HCT116 (cell line): ENCODE measurements at regions not wholly inside any gene's neighbourhood (a gene's known extent, or its start where the extent isn't known, plus 50 kb on each side); places are given as distances from the start of the nearest gene placed in this dataset.

Experiments used
- ATAC-seq: fragments of 200-7000 bp; cut with Tn5 transposase; 2 replicates; pipeline ENCODE4 v1.9.1; 2020; ENCODE audit warnings: mild to moderate bottlenecking, moderate library complexity
- BruUV-seq: library from RNA; stranded (reverse); fragments of 400-500 nt; replicated peaks from 2 replicates; lab custom pipeline; 2021; lab: Mats Ljungman, UMichigan
- CTCF ChIA-PET: fragments of 300-600 bp; sonication (Branson Sonifier 250); formaldehyde crosslinking; loops from one replicate; lab custom pipeline; 2021; ENCODE audit warnings: antibody characterized with exemption; lab: Charles Lee
- POLR2A ChIA-PET: fragments of 300-600, 350-600 bp; sonication (Branson Sonifier 250); formaldehyde crosslinking; loops from one replicate; lab custom pipeline; 2021; ENCODE audit warnings: antibody characterized with exemption; lab: Charles Lee
- RAD21 ChIA-PET, 2 experiments: fragments of 300-600 bp; sonication (Branson Sonifier 250); formaldehyde crosslinking; loops; one replicate each; lab custom pipeline; 2023; ENCODE audit warnings: low total read pairs in 2 of 2; ENCODE audit not compliant: uncharacterized antibody in 2 of 2, unreplicated experiment in 2 of 2, low non-redundant PET in 1 of 2; lab: Charles Lee
- DNase-seq: peaks from one replicate; pipeline ENCODE4 v3.0.0-alpha.2; 2010; ENCODE audit warnings: low read depth, low spot score
- H2AFZ ChIP-seq: fragments of 200-600 bp; shearing (Covaris generic), sonication (generic); 2 replicates; pipeline ENCODE4 v1.6.1; 2017; ENCODE audit warnings: low read depth, mixed run types, mixed read lengths, antibody characterized with exemption, low read length; ENCODE audit not compliant: poor library complexity, severe bottlenecking
- H3K27ac ChIP-seq: 2 replicates; pipeline ENCODE4 v1.5.1; 2012; ENCODE audit warnings: low read depth, low read length
- H3K27me3 ChIP-seq: fragments of 200-600 bp; sonication (generic); 2 replicates; pipeline ENCODE4 v1.6.1; 2016; ENCODE audit warnings: mixed run types, low read length, mixed read lengths; ENCODE audit not compliant: insufficient read depth
- H3K36me3 ChIP-seq, 2 experiments: fragments of 200-500 bp in 1 of 2; fragments of 200-600 bp in 1 of 2; sonication (Bioruptor generic) in 1 of 2; sonication (generic) in 1 of 2; 2 replicates each; pipeline versions ENCODE4 v1.5.1 to v1.6.1; 2014 to 2016; ENCODE audit warnings: low read length in 2 of 2, inconsistent platforms in 1 of 2, mixed read lengths in 1 of 2, mixed run types in 1 of 2; ENCODE audit not compliant: insufficient read depth in 2 of 2, control insufficient read depth in 1 of 2
- H3K4me1 ChIP-seq, 2 experiments: fragments of 200-600 bp in 1 of 2; sonication (generic) in 1 of 2; 2 replicates each; pipeline versions ENCODE4 v1.5.1 to v1.6.1; 2012 to 2017; ENCODE audit warnings: low read length in 2 of 2, inconsistent platforms in 1 of 2, mild to moderate bottlenecking in 1 of 2, mixed read lengths in 1 of 2, mixed run types in 1 of 2, moderate library complexity in 1 of 2; ENCODE audit not compliant: insufficient read depth in 2 of 2, control insufficient read depth in 1 of 2
- H3K4me2 ChIP-seq: fragments of 200-600 bp; sonication (generic); 2 replicates; pipeline ENCODE4 v1.6.1; 2017; ENCODE audit warnings: mixed run types, low read length, mixed read lengths
- H3K4me3 ChIP-seq, 2 experiments: fragments of 200-600 bp in 1 of 2; sonication (generic) in 1 of 2; replicated peaks in 1 of 2; 2 replicates each; pipeline ENCODE4 v1.5.1; 2011 to 2016; ENCODE audit warnings: low read length in 2 of 2, control low read depth in 1 of 2, low read depth in 1 of 2, mild to moderate bottlenecking in 1 of 2, mixed read lengths in 1 of 2, mixed run types in 1 of 2
- H3K79me2 ChIP-seq: fragments of 200-600 bp; sonication (generic); 2 replicates; pipeline ENCODE4 v1.6.1; 2017; ENCODE audit warnings: mild to moderate bottlenecking, mixed run types, low read length, moderate library complexity, mixed read lengths; ENCODE audit not compliant: insufficient read depth
- H3K9ac ChIP-seq: fragments of 200-600 bp; sonication (generic); 2 replicates; pipeline ENCODE4 v1.6.1; 2016; ENCODE audit warnings: low read length, mixed read lengths
- H3K9me2 ChIP-seq: fragments of 200-600 bp; sonication (generic), shearing (Covaris generic); 2 replicates; pipeline ENCODE4 v1.6.1; 2017; ENCODE audit warnings: mixed run types, mild to moderate bottlenecking, moderate library complexity; ENCODE audit not compliant: insufficient read depth
- H3K9me3 ChIP-seq, 2 experiments: fragments of 200-500 bp in 1 of 2; fragments of 200-600 bp in 1 of 2; sonication (Bioruptor generic) in 1 of 2; sonication (generic) in 1 of 2; 2 replicates each; pipeline ENCODE4 v1.6.1; 2014 to 2017; ENCODE audit warnings: low read length in 2 of 2, mixed read lengths in 2 of 2, inconsistent platforms in 1 of 2, low read depth in 1 of 2, mild to moderate bottlenecking in 1 of 2, mixed run types in 1 of 2, moderate library complexity in 1 of 2; ENCODE audit not compliant: control insufficient read depth in 1 of 2, insufficient read depth in 1 of 2
- H4K20me1 ChIP-seq: fragments of 200-600 bp; sonication (generic), shearing (Covaris generic); 2 replicates; pipeline ENCODE4 v1.6.1; 2017; ENCODE audit warnings: mixed run types, mild to moderate bottlenecking, moderate library complexity; ENCODE audit not compliant: insufficient read depth
- CTCF ChIP-seq, 3 experiments: fragments of 200-600 bp in 1 of 3; sonication (generic) in 1 of 3; IDR thresholded peaks in 2 of 3; conservative IDR thresholded peaks in 1 of 3; 2 replicates each; pipeline ENCODE4 v1.5.1; 2012 to 2017; ENCODE audit warnings: low read depth in 2 of 3, low read length in 2 of 3, antibody characterized with exemption in 1 of 3, borderline replicate concordance in 1 of 3, control low read depth in 1 of 3, mild to moderate bottlenecking in 1 of 3, mixed read lengths in 1 of 3, mixed run types in 1 of 3, moderate library complexity in 1 of 3; ENCODE audit not compliant: insufficient read depth in 1 of 3
- EZH2 ChIP-seq: fragments of 200-600 bp; sonication (generic); IDR thresholded peaks from 2 replicates; pipeline ENCODE4 v1.6.1; 2017; ENCODE audit warnings: antibody characterized with exemption, mixed run types
- EZH2phosphoT487 ChIP-seq: fragments of 200-600 bp; IDR thresholded peaks from 2 replicates; pipeline ENCODE4 v1.6.1; 2018; ENCODE audit warnings: antibody characterized with exemption, borderline replicate concordance
- JUND ChIP-seq: IDR thresholded peaks from 2 replicates; pipeline ENCODE4 v1.6.1; 2012
- MAX ChIP-seq: IDR thresholded peaks from 2 replicates; pipeline ENCODE4 v1.6.1; 2012
- SIN3A ChIP-seq: IDR thresholded peaks from 2 replicates; pipeline ENCODE4 v1.6.1; 2012; ENCODE audit warnings: low read depth
- YY1 ChIP-seq: IDR thresholded peaks from 2 replicates; pipeline ENCODE4 v1.6.1; 2011; ENCODE audit warnings: low read length, low read depth, moderate library complexity, mild to moderate bottlenecking; ENCODE audit not compliant: insufficient replicate concordance; ENCODE audit errors: extremely low read depth
- ZFX ChIP-seq: fragments of 450-650 bp; IDR thresholded peaks from 2 replicates; pipeline ENCODE4 v1.6.1; 2017
- ZNF274 ChIP-seq: fragments of 200-500 bp; sonication (Bioruptor generic); IDR thresholded peaks from 2 replicates; pipeline ENCODE4 v1.6.1; 2014; ENCODE audit warnings: mild to moderate bottlenecking, low read depth, low read length, inconsistent platforms
- intact Hi-C: fragments of 100-400 bp; cut with micrococcal nuclease; formaldehyde crosslinking; loops from 2 replicates; pipeline ENCODE4 v1.10.0; 2022

- no peaks in the 10 kb centered on the region for H3K36me3 ChIP-seq
- H3K9ac ChIP-seq, result no peak overlapping the region
- intact Hi-C loops, result no loop called here
- no peaks in the 10 kb centered on the region for H4K20me1 ChIP-seq
- no peak overlapping the region for H3K27ac ChIP-seq
- ATAC-seq (no peak), DNase-seq (no peak)
- no peak overlapping the region for H3K4me2 ChIP-seq
- RAD21 ChIA-PET, result no interaction called here
- H3K9me2 ChIP-seq, result no peaks in the 10 kb centered on the region
- H3K9me3 ChIP-seq, result no peaks in the 10 kb centered on the region
- BruUV-seq, result no TSS peak
- no peaks in the 10 kb centered on the region for H3K4me1 ChIP-seq
- no peak overlapping the region for H2AFZ ChIP-seq
- CTCF ChIA-PET, result no interaction called here
- POLR2A ChIA-PET, result no interaction called here
- H3K27me3 ChIP-seq, result peaks cover 41% of the 10 kb centered on the region
- H3K79me2 ChIP-seq, result no peaks in the 10 kb centered on the region
- H3K4me3 ChIP-seq, result no peak overlapping the region
- TF ChIP-seq MAX (no peak), CTCF (IDR thresholded peaks at IDR 0.05 in 2 of 3, conservative IDR thresholded peaks at IDR 0.05 in 1 of 3; ENCODE audit: borderline replicate concordance in 1 of 3, insufficient read depth in 1 of 3, low read depth in 2 of 3, low read length in 2 of 3) (no peak)
Observed at GRCh38 chr2:16039823-16040222, 99.5 kb downstream of the MYCN start.

- CTCF ChIA-PET, result no interaction called here
- no TSS peak for BruUV-seq
Observed at GRCh38 chr2:16039055-16039454, 98.7 kb downstream of the MYCN start.

More at GRCh38 chr2:16039055-16039454, 98.7 kb downstream of the MYCN start:
- intact Hi-C loops, result no loop called here
- Histone ChIP-seq H3K4me2 (no peak overlapping the region), H3K79me2 (no peaks in the 10 kb centered on the region), H3K27me3 (peaks cover 41% of the 10 kb centered on the region), H3K27ac (no peak overlapping the region), H3K4me3 (no peak overlapping the region), H3K9me3 (no peaks in the 10 kb centered on the region), H3K9me2 (no peaks in the 10 kb centered on the region), H3K9ac (no peak overlapping the region), H4K20me1 (no peaks in the 10 kb centered on the region), H3K36me3 (no peaks in the 10 kb centered on the region), H2AFZ (no peak overlapping the region), H3K4me1 (no peaks in the 10 kb centered on the region)
- ATAC-seq, result no peak
- no peak for TF ChIP-seq JUND
- no peak for TF ChIP-seq SIN3A
- no peak for TF ChIP-seq EZH2phosphoT487
- TF ChIP-seq ZFX, result no peak
- TF ChIP-seq YY1, result no peak
- no peak for TF ChIP-seq ZNF274
- TF ChIP-seq EZH2, result no peak
- ChIA-PET RAD21 (no interaction called here), POLR2A (no interaction called here)
- DNase-seq, result no peak
